Ascending aorta (tissue), 2 donors: ENCODE measurements at regions not wholly inside any gene's neighbourhood (a gene's known extent, or its start where the extent isn't known, plus 50 kb on each side); places are given as distances from the start of the nearest gene placed in this dataset.
"Not testable (repeated sequence)": the region's sequence is repeated elsewhere in the genome, so short reads cannot be mapped to it uniquely, and the experiment has no call there.

Source experiments
- DNase-seq, 2 donors: peaks; one replicate each; pipeline ENCODE4 v3.0.0-alpha.2; 2019; ENCODE audit warnings: low spot score in 2 of 2
- H3K27ac ChIP-seq, 2 donors: fragments of 200-600 bp; sonication (generic); one replicate each; pipeline ENCODE4 v1.5.1; 2016 to 2017; ENCODE audit warnings: mild to moderate bottlenecking in 1 of 2
- H3K27me3 ChIP-seq: fragments of 200-600 bp; sonication (generic); one replicate; pipeline ENCODE4 v1.5.1; 2017
- H3K36me3 ChIP-seq, 2 donors: fragments of 200-600 bp; sonication (generic); one replicate each; pipeline ENCODE4 v1.5.1; 2016
- H3K4me1 ChIP-seq, 2 donors: fragments of 200-600 bp; sonication (generic); one replicate each; pipeline ENCODE4 v1.5.1; 2016 to 2017; ENCODE audit warnings: mild to moderate bottlenecking in 1 of 2
- H3K4me3 ChIP-seq, 2 donors: fragments of 200-600 bp; sonication (generic); one replicate each; pipeline ENCODE4 v1.5.1; 2016 to 2017; ENCODE audit warnings: mild to moderate bottlenecking in 1 of 2
- H3K9me3 ChIP-seq, 2 donors: fragments of 200-600 bp; sonication (generic); one replicate each; pipeline ENCODE4 v1.5.1; 2016
- intact Hi-C: fragments of 100-400 bp; cut with DNase I; formaldehyde crosslinking; loops from one replicate; pipeline ENCODE4 v1.15.1; 2023
- TF ChIP-seq, protein P1 (sequence below), 3 experiments: fragments of 200-600 bp in 2 of 3; fragments of 450-650 bp in 1 of 3; sonication (generic) in 2 of 3; IDR thresholded peaks; one replicate each; pipeline ENCODE4 v1.5.1; 2016 to 2019; ENCODE audit warnings: antibody characterized with exemption in 3 of 3, mild to moderate bottlenecking in 1 of 3, moderate library complexity in 1 of 3

- DNase-seq: no peak
- no peaks in the 10 kb centered on the region for H3K27me3 ChIP-seq
- intact Hi-C loops: no loop called here
- H3K27ac ChIP-seq: no peak overlapping the region
- no peak overlapping the region for H3K4me3 ChIP-seq
- TF ChIP-seq, protein P1, sequence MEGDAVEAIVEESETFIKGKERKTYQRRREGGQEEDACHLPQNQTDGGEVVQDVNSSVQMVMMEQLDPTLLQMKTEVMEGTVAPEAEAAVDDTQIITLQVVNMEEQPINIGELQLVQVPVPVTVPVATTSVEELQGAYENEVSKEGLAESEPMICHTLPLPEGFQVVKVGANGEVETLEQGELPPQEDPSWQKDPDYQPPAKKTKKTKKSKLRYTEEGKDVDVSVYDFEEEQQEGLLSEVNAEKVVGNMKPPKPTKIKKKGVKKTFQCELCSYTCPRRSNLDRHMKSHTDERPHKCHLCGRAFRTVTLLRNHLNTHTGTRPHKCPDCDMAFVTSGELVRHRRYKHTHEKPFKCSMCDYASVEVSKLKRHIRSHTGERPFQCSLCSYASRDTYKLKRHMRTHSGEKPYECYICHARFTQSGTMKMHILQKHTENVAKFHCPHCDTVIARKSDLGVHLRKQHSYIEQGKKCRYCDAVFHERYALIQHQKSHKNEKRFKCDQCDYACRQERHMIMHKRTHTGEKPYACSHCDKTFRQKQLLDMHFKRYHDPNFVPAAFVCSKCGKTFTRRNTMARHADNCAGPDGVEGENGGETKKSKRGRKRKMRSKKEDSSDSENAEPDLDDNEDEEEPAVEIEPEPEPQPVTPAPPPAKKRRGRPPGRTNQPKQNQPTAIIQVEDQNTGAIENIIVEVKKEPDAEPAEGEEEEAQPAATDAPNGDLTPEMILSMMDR (IDR thresholded peaks at IDR 0.05): no peak
- H3K9me3 ChIP-seq: peaks cover 0 to 19% of the 10 kb centered on the region in 2 donors
- H3K36me3 ChIP-seq: no peaks in the 10 kb centered on the region
- H3K4me1 ChIP-seq: no peaks in the 10 kb centered on the region
Measured at GRCh38 chr22:48717076-48717810, 1110.4 kb downstream of the BRD1 start.

DNA sequence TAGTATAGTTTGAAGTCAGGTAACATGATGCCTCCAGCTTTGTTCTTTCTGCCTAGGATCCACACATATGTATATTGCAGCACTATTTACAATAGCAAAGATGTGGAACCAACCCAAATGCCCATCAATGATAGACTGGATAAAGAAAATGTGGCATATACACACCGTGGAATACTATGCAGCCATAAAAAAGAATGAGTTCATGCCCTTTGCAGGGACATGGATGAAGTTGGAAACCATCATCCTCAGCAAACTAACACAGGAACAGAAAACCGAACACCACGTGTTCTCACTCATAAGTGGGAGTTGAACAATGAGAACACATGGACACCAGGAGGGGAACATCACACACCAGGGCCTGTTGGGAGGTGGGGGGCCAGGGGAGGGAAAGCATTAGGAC, 1111.5 kb downstream of the BRD1 start:
- intact Hi-C loops, H3K4me3 ChIP-seq, H3K4me1 ChIP-seq, H3K36me3 ChIP-seq, H3K27me3 ChIP-seq, DNase-seq, H3K27ac ChIP-seq: not testable (repeated sequence)
- peaks cover 0 to 19% of the 10 kb centered on the region in 2 donors for H3K9me3 ChIP-seq

GRCh38 chr22:48715511-48715910, 1112.2 kb downstream of the BRD1 start:
- intact Hi-C loops: no loop called here
- H3K9me3 ChIP-seq: peaks cover 0 to 16% of the 10 kb centered on the region in 2 donors
- no peak for DNase-seq
- no peaks in the 10 kb centered on the region for H3K4me1 ChIP-seq
- H3K4me3 ChIP-seq: no peak overlapping the region
- TF ChIP-seq, protein P1 (IDR thresholded peaks at IDR 0.05): no peak
- H3K36me3 ChIP-seq: no peaks in the 10 kb centered on the region
- no peaks in the 10 kb centered on the region for H3K27me3 ChIP-seq
- no peak overlapping the region for H3K27ac ChIP-seq

DNA sequence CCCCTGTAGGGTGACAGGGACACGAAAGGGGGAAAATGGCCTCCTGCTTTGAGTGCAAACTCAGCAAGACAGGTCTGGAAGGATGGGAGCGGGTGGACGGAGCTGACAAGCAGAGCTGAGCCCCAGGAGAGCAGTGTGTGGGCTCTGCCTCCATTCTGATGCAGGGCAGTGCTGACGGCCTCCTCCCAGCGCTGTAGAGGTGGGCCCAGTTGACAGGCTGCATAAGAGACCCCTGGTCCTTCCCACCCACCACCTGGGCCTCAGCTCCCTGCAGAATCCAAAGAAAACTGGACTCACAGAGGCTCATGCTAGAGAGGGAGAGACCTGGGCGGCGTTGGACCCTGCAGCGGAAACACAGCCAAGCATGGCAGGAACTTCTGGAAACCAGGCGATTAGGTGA, 1113.4 kb downstream of the BRD1 start:
- Histone ChIP-seq H3K9me3 (peaks cover 0 to 16% of the 10 kb centered on the region in 2 donors), H3K4me3 (no peak overlapping the region), H3K36me3 (no peaks in the 10 kb centered on the region), H3K27me3 (no peaks in the 10 kb centered on the region), H3K27ac (no peak overlapping the region), H3K4me1 (no peaks in the 10 kb centered on the region)
- DNase-seq: no peak
- TF ChIP-seq, protein P1 (IDR thresholded peaks at IDR 0.05): no peak
- intact Hi-C loops: no loop called here

DNA sequence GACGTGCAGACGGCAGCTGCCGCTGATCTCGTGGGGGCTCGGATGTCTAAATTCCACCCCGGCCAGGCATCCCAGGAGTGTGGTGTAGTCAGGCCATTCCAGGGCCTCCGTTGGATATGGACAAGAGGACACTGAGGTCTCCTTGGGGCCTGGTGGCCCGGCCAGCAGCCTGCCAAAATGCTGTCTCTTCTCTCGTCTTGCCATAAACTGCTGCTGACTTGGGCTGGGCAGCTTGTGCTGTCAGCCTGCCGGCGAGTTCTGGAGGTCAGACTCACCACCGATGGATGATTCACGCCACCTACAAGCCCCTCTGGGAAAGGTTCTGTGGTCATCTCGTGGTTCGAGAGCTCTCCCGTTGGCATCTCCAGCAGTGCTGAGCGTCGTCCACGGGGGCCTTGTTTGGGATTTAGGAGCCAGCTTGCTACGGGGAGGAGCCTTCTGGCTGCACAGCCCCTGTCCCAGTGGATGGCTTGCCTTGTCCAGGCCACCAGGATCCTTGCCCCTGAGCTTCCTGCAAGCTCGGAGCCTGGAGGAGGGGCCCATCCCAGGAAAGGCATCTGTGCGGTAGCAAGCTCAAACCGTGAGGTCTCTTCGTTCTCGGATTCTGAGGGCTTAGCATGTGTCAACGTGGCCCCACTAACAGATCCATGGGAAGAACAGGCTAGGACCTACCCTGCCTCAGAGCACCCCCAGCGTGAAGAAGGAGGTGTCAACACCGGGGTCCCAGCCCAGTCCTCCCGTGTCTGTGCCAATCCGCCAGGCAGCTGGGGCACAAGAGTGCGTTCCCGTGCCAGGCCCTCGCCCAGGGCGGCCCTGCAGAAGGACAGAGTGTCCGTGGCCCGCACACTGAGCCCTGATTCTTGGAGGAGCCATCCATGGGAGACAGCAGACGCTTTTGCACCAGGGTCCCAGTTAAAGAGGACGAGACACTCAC, 1114.1 kb downstream of the BRD1 start:
- peaks cover 0 to 5% of the 10 kb centered on the region in 2 donors for H3K36me3 ChIP-seq
- TF ChIP-seq, protein P1 (IDR thresholded peaks at IDR 0.05): no peak
- no peaks in the 10 kb centered on the region for H3K4me1 ChIP-seq
- H3K27me3 ChIP-seq: no peaks in the 10 kb centered on the region
- no peak overlapping the region for H3K27ac ChIP-seq
- peaks cover 0 to 15% of the 10 kb centered on the region in 2 donors for H3K9me3 ChIP-seq
- intact Hi-C loops: no loop called here
- H3K4me3 ChIP-seq: no peak overlapping the region
- DNase-seq: no peak
